HEK293 (cell line): ENCODE measurements at regions not wholly inside any gene's neighbourhood (a gene's known extent, or its start where the extent isn't known, plus 50 kb on each side); places are given as distances from the start of the nearest gene placed in this dataset.
A peak's percentile ranks its signal among the peaks of the same experiment; 100 is the strongest.

ENCODE experiments used
- CTCF ChIA-PET: fragments of 350-600 bp; formaldehyde crosslinking; extraction: SDS; loops from one replicate; lab custom pipeline; 2021; ENCODE audit warnings: antibody characterized with exemption; lab: Yijun Ruan, JAX
- POLR2A ChIA-PET: fragments of 300-600 bp; formaldehyde crosslinking; extraction: SDS; loops from one replicate; lab custom pipeline; 2020; ENCODE audit warnings: antibody characterized with exemption, inconsistent platforms; lab: Yijun Ruan, JAX
- H3K27ac ChIP-seq: fragments of 200-500 bp; sonication (Bioruptor generic); 2 replicates; pipeline ENCODE4 v1.5.1; 2014; ENCODE audit warnings: low read depth, low read length, control low read depth, inconsistent platforms; ENCODE audit errors: extremely low read depth
- H3K36me3 ChIP-seq, 2 experiments: fragments of 200-500 bp in 1 of 2; sonication (Bioruptor generic) in 1 of 2; 1 replicate in 1 of 2; 2 replicates in 1 of 2; pipeline ENCODE4 v1.5.1; 2014 to 2017; ENCODE audit warnings: inconsistent platforms in 2 of 2, low read length in 2 of 2; ENCODE audit not compliant: control insufficient read depth in 2 of 2, insufficient read depth in 1 of 2
- H3K4me1 ChIP-seq: fragments of 200-500 bp; sonication (Bioruptor generic); 2 replicates; pipeline ENCODE4 v1.5.1; 2014; ENCODE audit warnings: mild to moderate bottlenecking, low read length, inconsistent platforms; ENCODE audit not compliant: control insufficient read depth, insufficient read depth
- H3K4me3 ChIP-seq: 2 replicates; pipeline ENCODE4 v1.5.1; 2011; ENCODE audit warnings: low read depth, mild to moderate bottlenecking, control low read depth, low read length, moderate library complexity
- H3K9me3 ChIP-seq: fragments of 200-500 bp; sonication (Bioruptor generic); 2 replicates; pipeline ENCODE4 v1.5.1; 2014; ENCODE audit warnings: low read depth, low read length, inconsistent platforms; ENCODE audit not compliant: control insufficient read depth, insufficient read depth
- FEZF1 ChIP-seq: fragments of 450-650 bp; formaldehyde crosslinking; IDR thresholded peaks from 2 replicates; pipeline ENCODE4 v1.5.1; 2016; ENCODE audit warnings: missing biosample characterization, missing genetic modification characterization
- GLIS2 ChIP-seq: fragments of 450-650 bp; formaldehyde crosslinking; IDR thresholded peaks from 2 replicates; pipeline ENCODE4 v1.5.1; 2016; ENCODE audit warnings: missing biosample characterization, missing genetic modification characterization
- HOXD13 ChIP-seq: sonication (generic); formaldehyde crosslinking; IDR thresholded peaks from 2 replicates; pipeline ENCODE4 v1.8.0; 2022; ENCODE audit warnings: missing genetic modification reagents, borderline replicate concordance
- KLF16 ChIP-seq: fragments of 450-650 bp; formaldehyde crosslinking; IDR thresholded peaks from 2 replicates; pipeline ENCODE4 v1.5.1; 2017; ENCODE audit warnings: missing biosample characterization, missing genetic modification characterization
- REPIN1 ChIP-seq: fragments of 450-650 bp; formaldehyde crosslinking; IDR thresholded peaks from 2 replicates; pipeline ENCODE4 v1.5.1; 2017; ENCODE audit warnings: missing biosample characterization, missing genetic modification characterization, low read depth
- SETDB1 ChIP-seq: IDR thresholded peaks from one replicate; pipeline ENCODE4 v1.6.1; 2017; ENCODE audit warnings: mild to moderate bottlenecking, low read length, moderate library complexity, mixed read lengths; ENCODE audit not compliant: insufficient read length
- WT1 ChIP-seq: fragments of 450-650 bp; formaldehyde crosslinking; IDR thresholded peaks from 2 replicates; pipeline ENCODE4 v1.5.1; 2016; ENCODE audit warnings: missing biosample characterization, missing genetic modification characterization
- ZNF157 ChIP-seq: fragments of 450-650 bp; formaldehyde crosslinking; IDR thresholded peaks from 2 replicates; pipeline ENCODE4 v1.5.1; 2016; ENCODE audit warnings: missing biosample characterization, missing genetic modification characterization
- ZNF174 ChIP-seq: fragments of 450-650 bp; formaldehyde crosslinking; IDR thresholded peaks from 2 replicates; pipeline ENCODE4 v1.5.0; 2017; ENCODE audit warnings: missing biosample characterization, mild to moderate bottlenecking, missing genetic modification characterization
- ZNF175 ChIP-seq: fragments of 450-650 bp; formaldehyde crosslinking; IDR thresholded peaks from 2 replicates; pipeline ENCODE4 v1.5.1; 2016; ENCODE audit warnings: missing biosample characterization, missing genetic modification characterization
- ZNF302 ChIP-seq: fragments of 450-650 bp; formaldehyde crosslinking; IDR thresholded peaks from 2 replicates; pipeline ENCODE4 v1.5.1; 2016; ENCODE audit warnings: missing biosample characterization, missing genetic modification characterization, low read depth
- ZNF311 ChIP-seq: fragments of 450-650 bp; formaldehyde crosslinking; IDR thresholded peaks from 2 replicates; pipeline ENCODE4 v1.5.1; 2017; ENCODE audit warnings: missing biosample characterization, missing genetic modification characterization, borderline replicate concordance
- ZNF350 ChIP-seq: fragments of 450-650 bp; formaldehyde crosslinking; IDR thresholded peaks from 2 replicates; pipeline ENCODE4 v1.5.0; 2017; ENCODE audit warnings: missing biosample characterization, mild to moderate bottlenecking, missing genetic modification characterization
- ZNF366 ChIP-seq: fragments of 450-650 bp; formaldehyde crosslinking; conservative IDR thresholded peaks from 2 replicates; pipeline ENCODE4 v1.5.1; 2016; ENCODE audit warnings: missing biosample characterization, missing genetic modification characterization
- ZNF391 ChIP-seq: fragments of 450-650 bp; formaldehyde crosslinking; IDR thresholded peaks from 2 replicates; pipeline ENCODE4 v1.5.1; 2016; ENCODE audit warnings: low read depth, missing biosample characterization, missing genetic modification characterization, borderline replicate concordance
- ZNF416 ChIP-seq: fragments of 450-650 bp; formaldehyde crosslinking; IDR thresholded peaks from 2 replicates; pipeline ENCODE4 v1.5.1; 2016; ENCODE audit warnings: missing biosample characterization, missing genetic modification characterization
- ZNF544 ChIP-seq: fragments of 450-650 bp; formaldehyde crosslinking; IDR thresholded peaks from 2 replicates; pipeline ENCODE4 v1.5.0; 2017; ENCODE audit warnings: missing biosample characterization, missing genetic modification characterization
- ZNF549 ChIP-seq: fragments of 450-650 bp; IDR thresholded peaks from 2 replicates; pipeline ENCODE4 v1.5.1; 2018; ENCODE audit warnings: missing biosample characterization, missing genetic modification characterization, mild to moderate bottlenecking, inconsistent platforms, moderate library complexity
- ZNF624 ChIP-seq: fragments of 450-650 bp; formaldehyde crosslinking; IDR thresholded peaks from 2 replicates; pipeline ENCODE4 v1.5.1; 2017; ENCODE audit warnings: missing biosample characterization, missing genetic modification characterization
- ZNF664 ChIP-seq: fragments of 450-650 bp; formaldehyde crosslinking; IDR thresholded peaks from 2 replicates; pipeline ENCODE4 v1.5.1; 2016; ENCODE audit warnings: missing biosample characterization, missing genetic modification characterization
- ZNF777 ChIP-seq: fragments of 450-650 bp; formaldehyde crosslinking; IDR thresholded peaks from 2 replicates; pipeline ENCODE4 v1.5.1; 2017; ENCODE audit warnings: missing biosample characterization, missing genetic modification characterization, borderline replicate concordance
- ZNF791 ChIP-seq: fragments of 450-650 bp; formaldehyde crosslinking; IDR thresholded peaks from 2 replicates; pipeline ENCODE4 v1.5.1; 2016; ENCODE audit warnings: missing biosample characterization, missing genetic modification characterization
- ZNF792 ChIP-seq: fragments of 450-650 bp; formaldehyde crosslinking; IDR thresholded peaks from 2 replicates; pipeline ENCODE4 v1.5.1; 2016; ENCODE audit warnings: missing biosample characterization, missing genetic modification characterization
- TF ChIP-seq, protein P1 (sequence below): fragments of 450-650 bp; formaldehyde crosslinking; IDR thresholded peaks from 2 replicates; pipeline ENCODE4 v1.5.1; 2017; ENCODE audit warnings: missing biosample characterization, missing genetic modification characterization
- TF ChIP-seq, protein P2 (sequence below): IDR thresholded peaks from 2 replicates; pipeline ENCODE4 v1.6.1; 2011; ENCODE audit warnings: mild to moderate bottlenecking, low read depth, low read length, borderline replicate concordance
- TF ChIP-seq, protein P3 (sequence below): fragments of 450-650 bp; formaldehyde crosslinking; IDR thresholded peaks from 2 replicates; pipeline ENCODE4 v1.5.1; 2016; ENCODE audit warnings: missing biosample characterization, missing genetic modification characterization
- TF ChIP-seq, protein P4 (sequence below): fragments of 450-650 bp; formaldehyde crosslinking; IDR thresholded peaks from 2 replicates; pipeline ENCODE4 v1.5.1; 2017; ENCODE audit warnings: missing biosample characterization, missing genetic modification characterization

DNA sequence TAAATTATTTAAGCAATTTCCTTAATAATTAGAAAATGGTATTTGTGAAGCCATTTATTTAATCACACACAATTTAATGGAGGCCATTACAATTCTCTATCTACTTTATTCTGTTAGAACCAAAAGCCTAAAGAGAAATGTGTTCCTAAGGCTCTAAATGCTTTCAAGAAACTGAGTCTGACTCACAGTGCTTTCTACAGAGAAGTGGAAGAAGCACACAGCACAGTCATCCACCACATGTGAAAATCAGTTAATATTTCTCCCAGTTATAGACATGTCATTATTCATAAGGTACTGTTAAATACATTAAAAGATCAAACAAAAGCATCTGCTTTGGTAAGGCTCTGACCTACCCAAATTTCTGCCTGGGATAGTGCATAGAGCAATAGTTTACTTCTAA is 214.4 kb downstream of the ALDH8A1 start:
- TF ChIP-seq, protein P1, sequence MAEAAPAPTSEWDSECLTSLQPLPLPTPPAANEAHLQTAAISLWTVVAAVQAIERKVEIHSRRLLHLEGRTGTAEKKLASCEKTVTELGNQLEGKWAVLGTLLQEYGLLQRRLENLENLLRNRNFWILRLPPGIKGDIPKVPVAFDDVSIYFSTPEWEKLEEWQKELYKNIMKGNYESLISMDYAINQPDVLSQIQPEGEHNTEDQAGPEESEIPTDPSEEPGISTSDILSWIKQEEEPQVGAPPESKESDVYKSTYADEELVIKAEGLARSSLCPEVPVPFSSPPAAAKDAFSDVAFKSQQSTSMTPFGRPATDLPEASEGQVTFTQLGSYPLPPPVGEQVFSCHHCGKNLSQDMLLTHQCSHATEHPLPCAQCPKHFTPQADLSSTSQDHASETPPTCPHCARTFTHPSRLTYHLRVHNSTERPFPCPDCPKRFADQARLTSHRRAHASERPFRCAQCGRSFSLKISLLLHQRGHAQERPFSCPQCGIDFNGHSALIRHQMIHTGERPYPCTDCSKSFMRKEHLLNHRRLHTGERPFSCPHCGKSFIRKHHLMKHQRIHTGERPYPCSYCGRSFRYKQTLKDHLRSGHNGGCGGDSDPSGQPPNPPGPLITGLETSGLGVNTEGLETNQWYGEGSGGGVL (tag by site-specific recombination), result no peak
- TF ChIP-seq ZNF664 (tag by site-specific recombination) (no peak), ZNF791 (tag by site-specific recombination) (no peak), ZNF391 (no peak), KLF16 (tag by site-specific recombination) (no peak), ZNF302 (no peak), ZNF311 (tag by site-specific recombination) (no peak)
- TF ChIP-seq, protein P2, sequence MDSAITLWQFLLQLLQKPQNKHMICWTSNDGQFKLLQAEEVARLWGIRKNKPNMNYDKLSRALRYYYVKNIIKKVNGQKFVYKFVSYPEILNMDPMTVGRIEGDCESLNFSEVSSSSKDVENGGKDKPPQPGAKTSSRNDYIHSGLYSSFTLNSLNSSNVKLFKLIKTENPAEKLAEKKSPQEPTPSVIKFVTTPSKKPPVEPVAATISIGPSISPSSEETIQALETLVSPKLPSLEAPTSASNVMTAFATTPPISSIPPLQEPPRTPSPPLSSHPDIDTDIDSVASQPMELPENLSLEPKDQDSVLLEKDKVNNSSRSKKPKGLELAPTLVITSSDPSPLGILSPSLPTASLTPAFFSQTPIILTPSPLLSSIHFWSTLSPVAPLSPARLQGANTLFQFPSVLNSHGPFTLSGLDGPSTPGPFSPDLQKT, result no peak
- TF ChIP-seq, protein P3, sequence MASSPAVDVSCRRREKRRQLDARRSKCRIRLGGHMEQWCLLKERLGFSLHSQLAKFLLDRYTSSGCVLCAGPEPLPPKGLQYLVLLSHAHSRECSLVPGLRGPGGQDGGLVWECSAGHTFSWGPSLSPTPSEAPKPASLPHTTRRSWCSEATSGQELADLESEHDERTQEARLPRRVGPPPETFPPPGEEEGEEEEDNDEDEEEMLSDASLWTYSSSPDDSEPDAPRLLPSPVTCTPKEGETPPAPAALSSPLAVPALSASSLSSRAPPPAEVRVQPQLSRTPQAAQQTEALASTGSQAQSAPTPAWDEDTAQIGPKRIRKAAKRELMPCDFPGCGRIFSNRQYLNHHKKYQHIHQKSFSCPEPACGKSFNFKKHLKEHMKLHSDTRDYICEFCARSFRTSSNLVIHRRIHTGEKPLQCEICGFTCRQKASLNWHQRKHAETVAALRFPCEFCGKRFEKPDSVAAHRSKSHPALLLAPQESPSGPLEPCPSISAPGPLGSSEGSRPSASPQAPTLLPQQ (tag by site-specific recombination), result no peak
- POLR2A ChIA-PET, result no interaction called here
- Histone ChIP-seq H3K36me3 (no peaks in the 10 kb centered on the region), H3K4me1 (no peaks in the 10 kb centered on the region), H3K4me3 (no peak overlapping the region), H3K9me3 (no peaks in the 10 kb centered on the region), H3K27ac (no peak overlapping the region)
- CTCF ChIA-PET, result interaction anchor here (0.5 kb wide), 1 partner anchor 715 kb away, joined by 3 read pairs; no protein-coding TSS in a partner anchor

DNA sequence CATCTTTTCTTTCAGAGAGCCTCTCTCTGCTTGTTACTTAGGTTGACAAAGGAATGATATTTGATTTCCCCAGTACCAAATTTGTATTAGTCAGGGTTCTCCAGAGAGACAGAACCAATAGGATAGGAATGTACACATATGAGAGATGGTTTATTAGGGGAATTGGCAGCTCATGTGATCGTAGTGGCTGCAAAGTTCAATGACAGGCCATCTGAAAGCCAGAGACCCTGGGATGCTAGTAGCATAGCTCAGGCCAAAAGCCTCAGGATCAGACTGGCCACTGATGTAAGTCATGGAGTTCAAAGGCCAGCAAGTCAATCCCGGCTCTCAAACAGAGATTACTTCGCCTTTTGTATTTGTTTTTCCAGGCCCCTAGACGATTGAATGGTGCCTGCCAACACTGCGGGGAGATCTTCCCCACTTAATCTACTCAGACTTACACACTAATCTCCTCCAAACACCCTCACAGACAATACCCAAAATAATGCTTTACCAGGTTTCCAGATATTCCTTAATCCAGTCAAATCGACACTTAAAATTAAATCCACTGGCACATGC is 215.5 kb downstream of the ALDH8A1 start:
- H3K4me3 ChIP-seq, result no peak overlapping the region
- ChIA-PET CTCF (interaction anchor here (0.6 to 0.8 kb wide), 3 partner anchors 79 to 854 kb away, joined by 3 to 4 read pairs (median 4); no protein-coding TSS in a partner anchor), POLR2A (no interaction called here)
- no peaks in the 10 kb centered on the region for H3K9me3 ChIP-seq
- H3K36me3 ChIP-seq, result no peaks in the 10 kb centered on the region
- H3K4me1 ChIP-seq, result no peaks in the 10 kb centered on the region
- TF ChIP-seq ZNF544 (tag by site-specific recombination) (no peak), ZNF549 (tag by site-specific recombination) (no peak), ZNF174 (tag by site-specific recombination) (no peak), ZNF157 (no peak), ZNF416 (no peak), SETDB1 (peak; percentile 47)
- no peak overlapping the region for H3K27ac ChIP-seq

DNA sequence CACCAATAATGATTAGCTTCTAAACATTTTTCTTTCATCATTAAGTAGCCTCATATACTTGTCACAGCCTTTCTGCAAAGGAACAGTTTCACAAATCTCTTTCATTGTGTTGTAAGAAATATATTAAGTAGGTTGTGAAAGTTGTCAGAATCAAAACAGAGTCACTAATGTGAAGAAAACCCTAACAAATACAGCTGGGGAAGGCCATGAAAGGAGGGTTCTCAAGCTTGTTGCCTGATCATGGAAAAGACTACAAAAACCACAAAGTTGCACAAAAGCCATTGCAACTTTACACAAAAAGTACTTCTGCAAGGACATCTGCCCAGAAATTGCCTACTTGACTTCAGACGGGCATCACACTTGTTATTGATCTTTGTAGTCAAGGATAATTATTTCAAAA is 216.1 kb downstream of the ALDH8A1 start:
- TF ChIP-seq ZNF792 (tag by site-specific recombination) (no peak), HOXD13 (no peak), WT1 (no peak), ZNF777 (tag by site-specific recombination) (no peak), GLIS2 (tag by site-specific recombination) (no peak), ZNF350 (no peak), ZNF624 (tag by site-specific recombination) (no peak), ZNF366 (tag by site-specific recombination) (no peak), ZNF175 (tag by site-specific recombination) (no peak), ZNF664 (tag by site-specific recombination) (no peak), FEZF1 (no peak), REPIN1 (no peak)
- TF ChIP-seq, protein P4, sequence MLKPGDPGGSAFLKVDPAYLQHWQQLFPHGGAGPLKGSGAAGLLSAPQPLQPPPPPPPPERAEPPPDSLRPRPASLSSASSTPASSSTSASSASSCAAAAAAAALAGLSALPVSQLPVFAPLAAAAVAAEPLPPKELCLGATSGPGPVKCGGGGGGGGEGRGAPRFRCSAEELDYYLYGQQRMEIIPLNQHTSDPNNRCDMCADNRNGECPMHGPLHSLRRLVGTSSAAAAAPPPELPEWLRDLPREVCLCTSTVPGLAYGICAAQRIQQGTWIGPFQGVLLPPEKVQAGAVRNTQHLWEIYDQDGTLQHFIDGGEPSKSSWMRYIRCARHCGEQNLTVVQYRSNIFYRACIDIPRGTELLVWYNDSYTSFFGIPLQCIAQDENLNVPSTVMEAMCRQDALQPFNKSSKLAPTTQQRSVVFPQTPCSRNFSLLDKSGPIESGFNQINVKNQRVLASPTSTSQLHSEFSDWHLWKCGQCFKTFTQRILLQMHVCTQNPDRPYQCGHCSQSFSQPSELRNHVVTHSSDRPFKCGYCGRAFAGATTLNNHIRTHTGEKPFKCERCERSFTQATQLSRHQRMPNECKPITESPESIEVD (tag by site-specific recombination), result no peak
- H3K4me3 ChIP-seq, result no peak overlapping the region
- H3K36me3 ChIP-seq, result no peaks in the 10 kb centered on the region
- H3K27ac ChIP-seq, result no peak overlapping the region
- H3K4me1 ChIP-seq, result no peaks in the 10 kb centered on the region
- ChIA-PET CTCF (interaction anchor here (0.6 to 0.8 kb wide), 4 partner anchors 79 to 853 kb away, joined by 3 to 4 read pairs (median 4); no protein-coding TSS in a partner anchor), POLR2A (no interaction called here)
- no peaks in the 10 kb centered on the region for H3K9me3 ChIP-seq
